A172 (cell line): ENCODE measurements at regions not wholly inside any gene's neighbourhood (a gene's known extent, or its start where the extent isn't known, plus 50 kb on each side); places are given as distances from the start of the nearest gene placed in this dataset.
"Not testable (repeated sequence)": the region's sequence is repeated elsewhere in the genome, so short reads cannot be mapped to it uniquely, and the experiment has no call there.

Experiments used
- DNase-seq: peaks from one replicate; pipeline ENCODE4 v3.0.0-alpha.2; 2015; ENCODE audit warnings: low spot score

DNA sequence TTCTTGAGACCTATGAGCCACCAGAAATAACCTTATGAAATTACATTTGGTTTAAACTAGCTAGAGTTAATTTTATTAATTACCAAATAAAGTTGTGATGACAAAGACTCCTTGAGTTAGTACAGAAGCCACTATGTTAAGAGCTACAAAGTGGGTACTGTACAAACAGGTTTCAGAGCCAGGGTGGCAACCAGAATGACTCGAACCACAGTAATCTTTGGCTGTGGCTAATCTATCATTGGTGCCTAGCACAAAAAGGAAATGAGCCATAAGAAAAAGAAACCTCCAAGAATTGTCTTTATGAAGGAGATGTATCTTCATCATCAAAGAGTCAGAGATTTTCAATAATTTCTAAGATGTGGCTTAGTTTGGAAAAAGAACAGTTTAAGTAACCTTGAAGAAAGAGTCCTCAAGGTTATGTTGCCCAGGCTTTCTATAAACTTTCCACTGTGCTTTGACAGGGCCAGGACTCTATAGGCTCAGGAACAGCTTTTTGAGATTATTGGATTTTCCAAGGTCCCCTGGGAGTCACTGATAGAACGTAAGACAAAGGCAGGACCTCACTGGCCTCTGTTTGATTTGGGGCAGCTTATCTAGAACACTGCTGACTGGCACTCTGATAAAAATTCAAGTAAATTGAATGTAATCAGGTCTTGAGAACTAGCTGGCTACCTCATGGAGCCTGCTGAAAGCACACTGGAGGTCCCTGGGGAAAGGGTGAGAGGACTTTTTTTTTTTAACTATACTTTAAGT is 777.7 kb downstream of the STIM2 start:
- DNase-seq, result no peak

DNA sequence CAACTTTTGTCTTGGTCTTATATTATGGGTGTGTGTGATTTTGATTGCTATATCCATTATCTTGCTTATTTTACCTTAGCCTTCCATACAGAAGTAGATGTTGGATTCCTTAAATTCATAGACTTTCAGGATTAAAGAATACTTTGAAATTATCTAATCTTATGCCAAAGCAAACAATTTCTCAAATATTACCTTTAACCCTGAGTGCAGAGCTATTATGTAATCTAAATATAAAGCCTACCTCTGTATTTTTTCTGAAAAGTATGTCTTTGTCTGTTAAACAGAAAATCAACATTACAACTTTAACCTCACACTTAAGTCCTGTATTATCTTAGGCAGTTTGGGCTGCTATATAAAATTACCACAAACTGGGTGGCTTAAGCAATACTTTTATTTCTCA is 782.5 kb downstream of the STIM2 start:
- DNase-seq, result no peak

DNA sequence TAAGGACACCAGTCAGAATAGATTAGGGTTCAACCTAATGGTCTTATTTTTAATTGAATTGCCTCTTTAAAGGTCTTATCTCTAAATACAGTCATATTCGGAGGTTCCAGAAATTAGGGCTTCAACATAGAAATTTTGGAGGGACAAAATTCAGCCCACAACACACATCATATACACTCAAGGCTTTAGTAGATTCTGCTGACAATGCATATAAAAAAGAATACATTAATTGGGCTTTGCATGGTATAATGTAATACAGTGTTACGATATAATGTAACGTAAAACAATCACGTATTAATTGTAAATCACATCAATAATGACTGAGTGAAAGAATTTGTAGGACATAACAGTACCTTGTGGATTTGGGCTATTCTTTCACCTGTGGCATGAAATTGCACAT is 787.8 kb downstream of the STIM2 start:
- DNase-seq, result no peak

DNA sequence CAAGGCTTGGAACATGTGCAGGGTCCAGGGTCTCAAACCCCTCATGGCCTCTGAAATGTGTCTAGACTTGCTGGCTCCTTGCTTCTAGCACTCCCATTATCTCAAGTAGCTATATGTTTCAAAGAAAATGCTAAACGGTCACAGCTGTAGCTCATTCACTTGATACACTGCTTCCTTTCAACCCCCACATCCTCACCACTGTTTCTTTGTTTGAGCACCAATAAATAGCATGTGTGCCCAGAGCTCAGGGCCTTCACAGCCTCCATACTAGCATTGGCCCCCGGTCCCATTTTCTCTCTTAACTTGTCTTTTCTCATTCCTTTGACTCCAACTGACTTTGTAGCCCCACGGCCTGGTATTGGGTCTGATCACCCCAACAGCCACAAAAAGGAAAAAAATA is 801.8 kb downstream of the STIM2 start:
- DNase-seq, result no peak

DNA sequence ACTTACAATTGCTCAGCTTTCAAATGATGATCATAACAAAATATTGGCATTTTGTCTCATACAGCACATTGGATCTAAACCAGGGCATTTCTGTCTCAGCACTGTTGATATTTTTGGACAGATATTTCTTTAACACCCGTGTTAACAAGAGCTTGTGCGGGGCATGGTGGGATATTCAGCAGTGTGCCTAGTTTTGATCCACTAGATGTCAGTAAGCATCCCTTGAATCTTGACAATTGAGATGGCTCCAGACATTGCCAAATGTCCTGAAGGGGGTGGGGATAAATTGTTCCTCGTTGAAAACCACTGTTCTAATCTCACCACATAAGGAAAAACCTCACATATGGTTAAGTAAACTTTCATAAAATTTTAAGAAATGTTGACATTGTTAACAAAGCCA is 806.3 kb downstream of the STIM2 start:
- DNase-seq, result peak; percentile 5

DNA sequence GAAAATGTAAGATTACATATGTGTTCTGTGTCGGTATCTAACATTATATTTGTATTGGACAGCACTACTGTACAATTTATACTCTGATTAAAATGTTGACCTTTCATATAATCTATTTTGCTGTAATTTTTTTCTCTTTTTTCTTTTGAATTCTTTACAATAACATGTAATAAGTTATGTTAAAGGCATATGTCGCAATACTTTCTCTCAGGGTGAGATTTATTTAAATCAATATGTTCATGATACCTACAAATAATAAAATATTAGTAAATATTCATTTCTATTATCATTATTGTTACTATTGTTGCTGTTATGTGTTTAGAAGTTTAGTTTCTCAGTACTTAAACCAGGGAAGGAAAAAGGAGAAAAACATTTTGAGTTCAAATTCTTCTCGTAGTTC is 807.4 kb downstream of the STIM2 start:
- no peak for DNase-seq

DNA sequence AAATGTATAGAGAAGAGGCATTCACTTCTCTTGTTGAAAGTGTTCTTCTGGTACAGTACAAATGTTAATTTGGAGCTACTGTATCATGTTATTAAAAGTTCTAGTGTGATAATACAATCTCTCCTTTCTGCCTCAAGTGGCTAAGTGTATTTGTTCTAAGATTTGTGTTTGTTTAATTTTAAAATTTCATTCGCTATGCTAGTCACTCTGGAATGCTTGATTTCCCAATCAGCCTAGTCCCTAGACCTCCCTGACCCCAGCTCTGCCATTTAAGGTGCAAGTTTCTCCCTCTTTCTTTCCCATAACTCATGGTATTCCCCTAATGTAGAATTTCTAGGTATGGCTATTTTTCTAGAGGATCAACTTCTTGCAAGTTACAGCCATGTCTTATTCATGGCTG is 817.4 kb downstream of the STIM2 start:
- no peak for DNase-seq

DNA sequence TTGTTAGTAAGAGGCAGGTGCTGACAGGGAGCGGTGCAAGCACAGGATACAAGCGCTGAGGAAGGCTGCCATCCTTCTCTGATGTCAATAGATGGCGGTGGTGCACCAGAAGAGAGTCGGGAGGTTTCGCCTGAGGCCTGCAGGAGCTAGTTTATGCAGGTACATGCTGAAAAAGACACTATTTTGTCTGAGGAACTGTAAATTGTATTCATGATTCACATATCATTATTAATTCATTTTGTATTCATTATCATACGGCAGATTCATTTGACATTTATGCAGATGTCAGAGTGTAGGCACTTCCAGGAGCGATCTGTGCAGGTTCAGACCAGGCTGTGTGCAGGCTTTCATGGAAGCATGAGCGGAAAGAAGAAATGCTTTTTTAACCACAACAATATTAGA is 824.0 kb downstream of the STIM2 start:
- peak; percentile 51 for DNase-seq

DNA sequence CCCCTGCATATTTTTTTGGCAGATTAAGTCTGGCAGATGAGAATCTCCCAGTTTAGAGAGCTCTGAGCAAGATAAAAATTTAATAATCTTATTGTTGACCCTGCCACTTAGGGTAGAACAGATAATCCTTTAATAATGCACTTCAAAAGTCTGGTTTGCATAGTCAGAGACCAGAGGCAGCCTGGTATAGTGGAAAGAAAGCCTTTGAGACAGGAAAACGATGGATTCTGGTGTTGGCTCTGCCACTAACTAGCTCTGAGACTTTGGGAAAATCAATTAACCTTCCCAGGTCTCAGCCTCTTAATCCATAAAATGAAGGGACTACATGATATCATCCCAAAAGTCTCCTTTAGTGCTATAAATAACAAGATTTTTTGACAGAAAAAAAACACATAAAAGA is 824.5 kb downstream of the STIM2 start:
- DNase-seq, result no peak

DNA sequence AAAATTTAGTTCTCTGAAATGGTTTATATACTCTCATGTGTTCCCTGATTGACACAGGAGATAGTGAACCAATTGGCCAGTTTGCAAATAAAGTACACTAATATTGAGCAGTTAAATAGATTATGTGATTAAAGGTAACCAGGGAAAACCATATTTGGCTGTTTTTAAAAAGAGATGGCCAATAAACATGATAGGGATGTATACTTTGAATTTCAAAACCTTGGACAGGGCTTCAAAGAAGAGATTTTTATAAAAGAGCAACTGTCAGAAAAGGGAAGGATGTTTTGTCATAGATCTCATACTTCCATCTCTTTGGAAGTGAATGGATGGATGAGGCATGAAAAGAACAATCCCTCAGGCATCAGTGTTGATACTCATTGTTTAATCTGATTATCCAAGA is 825.3 kb downstream of the STIM2 start:
- DNase-seq, result no peak

DNA sequence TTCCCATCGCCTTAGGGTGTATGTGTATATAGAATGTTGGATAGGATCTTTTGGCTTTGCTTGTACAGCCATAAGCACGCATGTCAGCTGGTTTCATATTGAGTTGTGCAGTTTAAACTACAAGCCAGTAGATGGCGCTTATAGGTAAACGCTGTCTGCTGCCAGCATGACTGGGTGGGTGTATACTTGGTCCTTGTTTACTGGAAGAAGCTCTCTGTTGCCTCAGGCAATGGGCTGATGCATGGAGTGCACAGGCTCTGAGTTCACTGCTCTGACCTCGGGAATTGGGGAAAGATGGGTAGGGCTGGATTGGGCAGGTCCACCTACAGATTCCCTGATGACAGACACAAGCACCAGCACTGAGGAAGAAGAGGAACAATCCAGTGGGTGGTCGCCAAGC is 831.5 kb downstream of the STIM2 start:
- DNase-seq, result peak; percentile 24

DNA sequence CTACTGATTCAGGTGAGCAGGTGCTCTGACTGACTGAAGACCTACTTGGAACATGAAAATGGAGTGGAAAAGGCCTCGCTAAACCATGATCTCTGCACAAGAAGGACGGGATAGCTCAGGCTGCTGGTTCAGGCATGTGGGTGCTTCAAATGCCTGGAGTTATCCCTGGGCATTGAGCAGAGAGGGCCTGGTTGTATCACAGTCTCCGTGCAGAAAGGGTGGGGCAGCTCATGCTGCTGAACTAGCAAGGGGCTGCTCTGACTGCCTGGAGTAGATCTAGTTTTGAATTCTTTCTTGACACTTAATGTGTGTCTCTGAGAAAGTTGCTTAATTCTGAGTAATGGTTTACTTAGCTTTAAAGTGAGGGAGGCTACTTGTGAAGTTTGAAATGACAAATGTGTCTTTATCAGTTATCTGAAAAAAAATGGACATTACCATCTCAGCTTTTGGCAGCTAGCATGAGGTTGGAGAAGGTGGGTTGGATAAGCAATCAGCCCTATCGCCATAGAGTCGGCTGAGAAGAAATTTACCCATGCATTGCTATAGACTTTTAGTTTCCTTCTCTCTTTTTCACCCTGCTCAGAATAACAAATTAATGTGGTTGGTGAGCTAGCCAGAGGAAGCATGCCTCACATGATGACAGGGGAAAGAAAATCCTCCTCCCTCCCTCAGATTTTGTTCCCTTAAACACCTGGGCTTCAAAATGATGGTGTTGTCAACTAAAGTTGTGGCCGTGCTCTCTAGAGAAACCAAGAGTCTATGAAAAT is 832.4 kb downstream of the STIM2 start:
- no peak for DNase-seq

DNA sequence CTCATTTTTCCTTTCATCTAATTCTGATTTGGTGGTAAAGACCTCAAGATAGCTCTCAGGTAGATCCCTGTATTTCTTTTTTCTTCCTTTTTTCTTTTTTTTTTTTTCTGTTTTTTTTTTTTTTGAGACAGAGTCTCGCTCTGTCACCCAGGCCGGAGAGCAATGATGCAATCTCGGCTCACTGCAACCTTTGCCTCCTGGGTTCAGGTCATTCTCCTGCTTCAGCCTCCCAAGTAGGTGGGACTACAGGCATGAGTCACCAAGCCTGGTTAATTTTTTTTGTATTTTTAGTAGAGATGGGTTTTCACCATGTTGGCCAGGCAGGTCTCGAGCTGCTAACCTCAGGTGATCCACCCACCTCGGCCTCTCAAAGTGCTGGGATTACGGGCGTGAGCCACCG is 835.6 kb downstream of the STIM2 start:
- not testable (repeated sequence) for DNase-seq

DNA sequence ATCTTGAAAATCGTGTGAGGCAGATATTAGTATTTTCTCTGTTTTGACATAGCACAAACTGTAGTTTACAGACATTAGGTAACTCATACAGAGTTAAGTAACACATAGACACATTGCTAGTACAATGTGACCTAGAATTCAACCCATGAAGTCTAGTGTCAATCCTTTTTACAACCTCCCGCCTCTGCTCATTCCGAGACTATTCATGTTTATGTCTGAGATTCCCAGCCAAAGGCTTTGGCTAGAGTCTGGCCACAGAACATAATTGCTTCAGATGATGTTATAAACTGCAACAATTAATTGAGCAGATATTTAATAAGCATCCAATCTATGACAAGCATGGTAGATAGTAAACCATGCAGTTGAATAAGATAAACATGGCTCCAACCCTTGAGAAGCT is 841.0 kb downstream of the STIM2 start:
- no peak for DNase-seq

DNA sequence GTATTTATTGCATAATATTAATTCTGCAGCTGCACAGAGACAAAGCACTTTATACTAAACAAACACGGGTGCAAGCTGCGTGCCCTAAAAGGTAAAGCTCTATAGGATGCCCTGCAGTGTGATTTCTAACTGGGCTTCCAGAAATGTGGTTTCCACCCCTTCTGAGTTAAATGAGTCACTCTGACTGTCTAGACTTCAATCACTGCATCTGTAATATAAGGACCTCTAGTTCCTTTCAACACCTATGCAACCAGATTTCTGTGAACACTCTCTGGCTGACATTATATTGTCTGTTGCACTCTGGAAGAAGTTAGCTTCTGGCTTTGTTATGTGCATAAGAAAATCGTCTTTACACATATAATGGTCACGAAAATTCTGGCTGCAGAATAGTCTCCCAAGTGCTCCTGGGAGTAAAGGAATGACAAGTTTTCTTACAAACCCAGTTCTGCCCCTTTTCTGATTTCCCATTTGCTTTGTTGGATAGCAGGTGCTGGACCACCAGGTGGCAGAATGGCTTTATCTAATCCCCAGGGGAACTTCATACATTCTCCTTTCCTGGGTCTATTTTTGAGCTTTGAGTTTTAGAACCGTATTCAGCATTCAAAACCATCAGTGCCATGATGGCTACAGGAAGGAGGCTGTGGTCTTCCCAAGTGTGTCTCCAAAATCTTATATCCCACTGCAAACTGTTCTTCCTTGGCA is 842.2 kb downstream of the STIM2 start:
- DNase-seq, result peak; percentile 15

DNA sequence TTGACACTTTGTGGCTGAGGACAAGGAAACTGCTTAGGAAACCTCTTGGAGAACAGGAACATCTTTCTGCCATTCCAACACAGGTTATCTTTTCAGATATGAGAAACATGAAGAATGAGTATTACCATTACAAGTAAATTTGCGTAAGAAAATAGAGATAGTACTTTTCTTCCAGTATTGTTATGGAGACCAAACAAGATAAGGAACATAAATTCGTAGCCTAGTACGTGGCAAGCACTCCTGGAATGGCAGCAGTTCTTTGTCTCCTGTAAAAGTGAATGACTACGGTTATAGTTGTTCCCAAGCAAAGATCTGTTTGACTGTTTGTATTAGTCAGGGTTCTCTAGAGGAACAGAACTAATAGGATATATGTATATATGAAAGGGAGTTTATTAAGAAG is 843.1 kb downstream of the STIM2 start:
- DNase-seq, result no peak

DNA sequence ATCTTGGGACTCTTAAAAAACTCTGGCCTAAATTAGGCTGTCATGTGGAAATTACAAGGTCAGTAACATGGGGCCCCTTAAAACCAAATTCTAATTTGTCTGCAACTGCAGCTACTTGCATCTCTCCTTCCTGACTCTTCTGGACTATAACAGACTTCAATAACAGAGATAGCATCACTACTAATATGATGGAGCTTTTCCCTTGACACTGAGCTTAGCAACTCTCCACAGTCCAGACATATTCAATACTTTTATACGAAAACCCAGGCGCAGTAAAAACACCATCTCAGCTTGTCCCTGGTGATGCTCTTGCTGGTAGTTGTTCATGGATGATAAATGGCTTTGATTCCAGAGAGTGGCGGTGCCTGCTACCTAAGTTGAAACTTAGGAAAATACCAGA is 850.4 kb downstream of the STIM2 start:
- no peak for DNase-seq

DNA sequence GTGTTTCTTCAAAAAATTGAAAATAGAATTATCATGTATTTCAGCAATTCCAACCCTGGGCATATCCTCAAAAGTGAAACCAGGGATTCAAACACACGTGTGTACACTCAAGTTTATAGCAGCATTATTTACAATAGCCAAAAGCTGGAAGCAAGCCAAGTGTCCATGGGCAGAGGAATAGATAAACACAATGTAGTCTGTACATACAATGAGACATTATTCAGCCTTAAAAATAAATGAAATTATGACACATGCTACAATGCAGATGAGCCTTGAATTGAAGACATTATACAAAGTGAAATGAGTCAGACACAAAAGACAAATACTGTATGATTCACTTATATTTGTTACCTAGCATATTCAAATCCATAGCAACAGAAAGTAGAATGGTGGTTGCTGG is 853.4 kb downstream of the STIM2 start:
- DNase-seq, result no peak

DNA sequence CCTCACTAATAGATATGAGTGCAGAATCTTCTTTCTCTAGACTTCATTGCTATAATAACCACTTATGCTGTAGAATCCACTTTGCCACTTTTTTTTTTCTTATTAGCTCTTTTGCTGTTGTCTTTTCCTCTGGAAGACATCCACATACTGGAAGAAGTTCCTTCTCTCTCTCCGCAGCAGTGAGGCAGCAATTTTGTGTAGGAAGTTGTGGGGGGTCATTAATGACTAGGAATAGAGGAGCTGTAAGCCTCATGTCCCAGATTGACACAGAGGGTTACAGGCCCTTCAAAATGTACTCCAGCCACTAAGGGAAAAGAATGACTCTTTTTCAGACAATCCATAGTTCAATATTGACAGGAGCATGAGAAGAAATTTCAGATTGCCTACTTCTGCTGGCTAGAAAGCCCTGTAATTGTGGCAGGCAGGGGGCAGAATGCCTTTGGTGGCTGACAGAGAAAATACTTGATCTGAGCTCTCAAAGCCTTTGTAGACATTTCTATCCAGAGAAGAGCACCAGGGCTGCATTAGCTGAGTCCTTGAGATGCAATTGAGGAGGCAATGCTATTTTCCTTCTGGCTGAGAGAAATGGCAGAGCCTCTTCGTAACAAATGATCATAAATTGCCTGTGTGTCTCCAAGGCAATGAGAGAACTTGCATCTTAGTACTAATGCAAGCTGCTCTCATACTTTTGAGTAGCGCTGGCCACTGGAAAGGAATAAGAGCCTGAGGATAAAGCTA is 856.2 kb downstream of the STIM2 start:
- no peak for DNase-seq

DNA sequence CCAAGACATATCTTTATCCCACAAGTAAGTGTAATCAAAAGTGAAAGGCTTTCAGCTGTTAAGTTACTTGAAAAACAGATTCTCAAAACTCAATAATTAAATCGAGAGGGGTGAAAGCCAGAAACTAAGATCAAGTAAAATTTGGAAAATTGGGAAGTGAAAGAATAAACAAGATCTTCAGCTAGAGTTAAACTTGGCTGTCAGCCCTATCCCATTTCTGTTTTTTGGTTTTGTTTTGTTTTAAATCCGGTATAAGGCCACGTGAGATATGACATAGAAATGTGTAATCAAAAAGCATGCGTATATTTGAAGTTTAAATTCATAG is 856.8 kb downstream of the STIM2 start:
- DNase-seq, result no peak

DNA sequence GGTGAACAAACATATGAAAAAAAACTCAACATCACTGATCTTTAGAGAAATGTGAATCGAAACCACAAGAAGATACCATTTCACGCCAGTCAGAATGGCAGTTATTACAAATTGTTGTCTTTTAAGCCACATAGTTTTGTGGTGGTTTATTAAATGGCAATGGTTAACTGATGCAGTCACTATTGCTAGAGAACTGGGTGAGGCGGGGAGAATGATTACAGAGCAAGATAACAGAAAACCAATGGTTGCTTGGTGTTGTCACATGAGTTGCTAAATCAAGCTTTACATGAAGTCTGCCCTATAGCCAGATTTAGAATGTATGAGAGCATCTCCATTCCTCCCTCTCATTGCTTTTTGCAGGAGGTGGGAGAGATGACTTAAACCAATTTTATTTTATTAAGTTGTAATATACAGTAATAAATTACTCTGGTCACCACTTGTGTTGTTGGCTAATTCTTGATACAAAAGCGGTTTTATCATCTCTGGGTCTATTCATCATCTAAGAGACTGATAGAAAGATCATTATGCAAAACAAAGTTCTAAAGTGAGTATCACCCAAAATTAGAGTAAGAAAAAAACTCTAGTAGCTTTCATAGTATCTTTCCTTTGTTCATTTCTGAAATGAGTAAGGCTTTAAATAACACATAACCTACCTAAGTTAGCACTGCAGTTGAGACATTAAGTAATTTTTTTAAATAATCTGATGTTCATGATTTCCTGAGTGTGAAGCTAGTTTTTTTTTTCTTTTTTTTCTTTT is 859.5 kb downstream of the STIM2 start:
- DNase-seq, result no peak

DNA sequence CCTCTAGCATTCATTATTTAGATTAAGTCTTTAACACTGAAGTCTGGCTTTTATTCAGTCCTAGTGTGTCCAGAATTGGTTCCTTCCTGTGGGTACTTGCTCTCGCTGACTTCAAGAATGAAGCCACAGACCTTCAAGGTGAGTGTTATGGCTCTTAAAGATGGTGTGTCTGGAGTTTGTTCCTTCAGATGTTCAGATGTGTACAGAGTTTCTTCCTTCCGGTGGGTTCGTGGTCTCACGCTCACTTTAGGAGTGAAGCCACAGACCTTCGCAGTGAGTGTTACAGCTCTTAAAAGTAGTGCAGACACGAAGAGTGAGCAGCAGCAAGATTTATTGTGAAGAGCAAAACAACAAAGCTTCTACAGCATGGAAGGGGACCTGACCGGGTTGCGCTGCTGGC is 860.6 kb downstream of the STIM2 start:
- DNase-seq, result no peak
